ENCODE measurements at regions not wholly inside any gene's neighbourhood (a gene's known extent, or its start where the extent isn't known, plus 50 kb on each side); places are given as distances from the start of the nearest gene placed in this dataset.

GRCh38 chr4:31283679-31284078, 563.5 kb downstream of the PCDH7 start:
- TF ChIP-seq CTCF (IDR thresholded peaks at IDR 0.05) = no peak
- no peak for TF ChIP-seq EP300 (IDR thresholded peaks at IDR 0.05)
- TF ChIP-seq POLR2A (IDR thresholded peaks at IDR 0.05) = no peak
- TF ChIP-seq POLR2AphosphoS5 (IDR thresholded peaks at IDR 0.05) = no peak
